ENCODE measurements at regions not wholly inside any gene's neighbourhood (a gene's known extent, or its start where the extent isn't known, plus 50 kb on each side); places are given as distances from the start of the nearest gene placed in this dataset.

DNA sequence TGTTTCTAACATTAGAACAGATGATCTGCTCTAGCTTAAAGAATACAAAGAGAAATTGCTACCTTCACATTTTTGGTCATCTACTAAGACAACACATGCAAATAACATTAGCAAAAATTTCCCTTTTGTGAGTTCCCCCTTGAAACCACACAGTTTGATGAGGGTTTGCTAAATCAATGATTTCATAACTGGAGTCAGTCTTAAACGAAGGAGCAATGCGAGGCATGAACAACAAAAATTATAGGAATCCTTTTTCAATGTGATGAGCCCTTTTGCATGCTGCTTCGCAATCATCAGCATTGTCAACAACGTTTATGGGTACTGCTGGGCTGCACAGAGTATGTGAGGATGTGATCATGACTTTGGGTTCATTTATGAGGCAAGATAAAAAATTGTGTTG lies 286.4 kb downstream of the C7orf25 start:
- dilution Hi-C loops (cut with MboI; ENCODE audit: extremely low pct_ligation_motif_present, low sequenced_read_pairs) (no loop called here), intact Hi-C loops (cut with micrococcal nuclease) (no loop called here)
- Histone ChIP-seq H3K4me1 (ENCODE audit: control insufficient read depth, extremely low read depth, insufficient read depth, low read length) (no peaks in the 10 kb centered on the region), H3K79me2 (ENCODE audit: control insufficient read depth, insufficient read depth, low read length) (no peaks in the 10 kb centered on the region), H3K36me3 (ENCODE audit: control insufficient read depth in 2 of 2, extremely low read depth in 1 of 2, insufficient read depth in 2 of 2, low read length in 2 of 2) (no peaks in the 10 kb centered on the region), H3K9me1 (replicated peaks; ENCODE audit: control insufficient read depth, extremely low read depth, insufficient read depth, low read length) (no peaks in the 10 kb centered on the region), H3K9me3 (replicated peaks; ENCODE audit: control insufficient read depth, insufficient read depth, low read length) (no peaks in the 10 kb centered on the region), H3K4me2 (ENCODE audit: insufficient read depth, low read length) (no peak overlapping the region), H3K27me3 (ENCODE audit: control insufficient read depth in 2 of 2, insufficient read depth in 2 of 2, low read length in 2 of 2) (no peaks in the 10 kb centered on the region), H3K27ac (ENCODE audit: insufficient read depth, low read depth, low read length) (no peak overlapping the region), H4K20me1 (replicated peaks; ENCODE audit: control insufficient read depth, extremely low read depth, insufficient read depth, low read length) (no peaks in the 10 kb centered on the region), H2AFZ (ENCODE audit: low read depth, low read length) (no peak overlapping the region), H3K9ac (replicated peaks; ENCODE audit: extremely low read depth, insufficient read depth, low read length) (no peak overlapping the region), H3K4me3 (replicated peaks in 1 of 3; ENCODE audit: insufficient read depth in 1 of 3, low read depth in 1 of 3, low read length in 3 of 3) (no peak overlapping the region)
- FAIRE-seq (no peak), DNase-seq (ENCODE audit: low read depth, low spot score) (no peak)
- CTCF ChIA-PET: interaction anchor here (1.7 kb wide), 1 partner anchor 20 kb away, joined by 3 read pairs; no protein-coding TSS in a partner anchor
- BruUV-seq (replicated peaks): no TSS peak
- POLR2A ChIA-PET: no interaction called here
- no peak for TF ChIP-seq FOS (IDR thresholded peaks at IDR 0.05; ENCODE audit: borderline replicate concordance, insufficient read depth, low read length)
- TF ChIP-seq, protein P1, sequence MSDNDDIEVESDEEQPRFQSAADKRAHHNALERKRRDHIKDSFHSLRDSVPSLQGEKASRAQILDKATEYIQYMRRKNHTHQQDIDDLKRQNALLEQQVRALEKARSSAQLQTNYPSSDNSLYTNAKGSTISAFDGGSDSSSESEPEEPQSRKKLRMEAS (IDR thresholded peaks at IDR 0.05; ENCODE audit: insufficient read depth, insufficient read length): no peak
- TF ChIP-seq, protein P2, sequence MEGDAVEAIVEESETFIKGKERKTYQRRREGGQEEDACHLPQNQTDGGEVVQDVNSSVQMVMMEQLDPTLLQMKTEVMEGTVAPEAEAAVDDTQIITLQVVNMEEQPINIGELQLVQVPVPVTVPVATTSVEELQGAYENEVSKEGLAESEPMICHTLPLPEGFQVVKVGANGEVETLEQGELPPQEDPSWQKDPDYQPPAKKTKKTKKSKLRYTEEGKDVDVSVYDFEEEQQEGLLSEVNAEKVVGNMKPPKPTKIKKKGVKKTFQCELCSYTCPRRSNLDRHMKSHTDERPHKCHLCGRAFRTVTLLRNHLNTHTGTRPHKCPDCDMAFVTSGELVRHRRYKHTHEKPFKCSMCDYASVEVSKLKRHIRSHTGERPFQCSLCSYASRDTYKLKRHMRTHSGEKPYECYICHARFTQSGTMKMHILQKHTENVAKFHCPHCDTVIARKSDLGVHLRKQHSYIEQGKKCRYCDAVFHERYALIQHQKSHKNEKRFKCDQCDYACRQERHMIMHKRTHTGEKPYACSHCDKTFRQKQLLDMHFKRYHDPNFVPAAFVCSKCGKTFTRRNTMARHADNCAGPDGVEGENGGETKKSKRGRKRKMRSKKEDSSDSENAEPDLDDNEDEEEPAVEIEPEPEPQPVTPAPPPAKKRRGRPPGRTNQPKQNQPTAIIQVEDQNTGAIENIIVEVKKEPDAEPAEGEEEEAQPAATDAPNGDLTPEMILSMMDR (IDR thresholded peaks at IDR 0.05; ENCODE audit: extremely low read depth in 1 of 2, insufficient read depth in 1 of 2, low read depth in 1 of 2, low read length in 2 of 2): no peak
- TF ChIP-seq POLR2A (IDR thresholded peaks at IDR 0.05; ENCODE audit: low read depth, low read length): no peak
- TF ChIP-seq JUN (IDR thresholded peaks at IDR 0.05; ENCODE audit: borderline replicate concordance, insufficient read depth, insufficient read length, low read depth): no peak

DNA sequence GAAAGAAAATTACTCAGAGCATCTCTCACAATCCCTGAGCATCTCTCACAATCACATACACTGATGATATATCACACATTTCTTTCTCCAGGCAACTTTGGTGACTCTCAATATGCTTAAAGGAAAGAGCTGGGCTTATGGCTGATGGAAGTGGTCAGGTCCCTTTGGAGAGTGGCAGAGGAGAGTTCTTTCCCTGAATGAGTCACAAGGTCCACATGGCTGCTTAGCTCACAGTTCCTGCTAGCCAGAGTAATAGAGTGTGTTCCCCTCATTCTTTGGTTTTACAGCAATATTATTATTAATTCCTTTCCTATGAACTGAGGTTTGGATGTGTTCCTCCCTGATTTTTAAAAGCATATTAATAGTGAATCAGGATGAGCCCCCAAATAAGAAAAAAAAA lies 287.4 kb downstream of the C7orf25 start:
- no peak overlapping the region for H3K4me2 ChIP-seq (ENCODE audit: insufficient read depth, low read length)
- intact Hi-C loops (cut with micrococcal nuclease): no loop called here
- H3K4me3 ChIP-seq (replicated peaks in 1 of 3; ENCODE audit: insufficient read depth in 1 of 3, low read depth in 1 of 3, low read length in 3 of 3): no peak overlapping the region
- no TSS peak for BruUV-seq (replicated peaks)
- dilution Hi-C loops (cut with MboI; ENCODE audit: extremely low pct_ligation_motif_present, low sequenced_read_pairs): no loop called here
- H3K4me1 ChIP-seq (ENCODE audit: control insufficient read depth, extremely low read depth, insufficient read depth, low read length): no peaks in the 10 kb centered on the region
- H3K27me3 ChIP-seq (ENCODE audit: control insufficient read depth in 2 of 2, insufficient read depth in 2 of 2, low read length in 2 of 2): no peaks in the 10 kb centered on the region
- no peak overlapping the region for H2AFZ ChIP-seq (ENCODE audit: low read depth, low read length)
- H3K9me3 ChIP-seq (replicated peaks; ENCODE audit: control insufficient read depth, insufficient read depth, low read length): no peaks in the 10 kb centered on the region
- no peak for FAIRE-seq
- H3K9ac ChIP-seq (replicated peaks; ENCODE audit: extremely low read depth, insufficient read depth, low read length): no peak overlapping the region
- H3K36me3 ChIP-seq (ENCODE audit: control insufficient read depth in 2 of 2, extremely low read depth in 1 of 2, insufficient read depth in 2 of 2, low read length in 2 of 2): no peaks in the 10 kb centered on the region
- TF ChIP-seq, protein P1 (IDR thresholded peaks at IDR 0.05; ENCODE audit: insufficient read depth, insufficient read length): no peak
- TF ChIP-seq FOS (IDR thresholded peaks at IDR 0.05; ENCODE audit: borderline replicate concordance, insufficient read depth, low read length) (no peak), EZH2 (IDR thresholded peaks at IDR 0.05; ENCODE audit: borderline replicate concordance, low read depth, low read length, severe bottlenecking) (no peak), POLR2A (IDR thresholded peaks at IDR 0.05; ENCODE audit: low read depth, low read length) (no peak), JUN (IDR thresholded peaks at IDR 0.05; ENCODE audit: borderline replicate concordance, insufficient read depth, insufficient read length, low read depth) (no peak), GATA2 (IDR thresholded peaks at IDR 0.05; ENCODE audit: insufficient read depth, insufficient read length, low read depth, low read length) (no peak), MYC (IDR thresholded peaks at IDR 0.05; ENCODE audit: low read depth, low read length) (no peak)
- TF ChIP-seq, protein P2 (IDR thresholded peaks at IDR 0.05; ENCODE audit: extremely low read depth in 1 of 2, insufficient read depth in 1 of 2, low read depth in 1 of 2, low read length in 2 of 2): no peak
- H4K20me1 ChIP-seq (replicated peaks; ENCODE audit: control insufficient read depth, extremely low read depth, insufficient read depth, low read length): no peaks in the 10 kb centered on the region
- no peaks in the 10 kb centered on the region for H3K79me2 ChIP-seq (ENCODE audit: control insufficient read depth, insufficient read depth, low read length)
- no peak overlapping the region for H3K27ac ChIP-seq (ENCODE audit: insufficient read depth, low read depth, low read length)
- POLR2A ChIA-PET: no interaction called here
- CTCF ChIA-PET: interaction anchor here (1.7 kb wide), 1 partner anchor 21 kb away, joined by 3 read pairs; no protein-coding TSS in a partner anchor
- no peak for DNase-seq (ENCODE audit: low read depth, low spot score)
- no peaks in the 10 kb centered on the region for H3K9me1 ChIP-seq (replicated peaks; ENCODE audit: control insufficient read depth, extremely low read depth, insufficient read depth, low read length)
